HG03571 (cell line): ENCODE measurements at regions not wholly inside any gene's neighbourhood (a gene's known extent, or its start where the extent isn't known, plus 50 kb on each side); places are given as distances from the start of the nearest gene placed in this dataset.

Experiments used
- ATAC-seq: cut with Tn5 transposase; IDR thresholded peaks from one replicate; pipeline ENCODE4 v1.9.1; 2021; ENCODE audit not compliant: unreplicated experiment

DNA sequence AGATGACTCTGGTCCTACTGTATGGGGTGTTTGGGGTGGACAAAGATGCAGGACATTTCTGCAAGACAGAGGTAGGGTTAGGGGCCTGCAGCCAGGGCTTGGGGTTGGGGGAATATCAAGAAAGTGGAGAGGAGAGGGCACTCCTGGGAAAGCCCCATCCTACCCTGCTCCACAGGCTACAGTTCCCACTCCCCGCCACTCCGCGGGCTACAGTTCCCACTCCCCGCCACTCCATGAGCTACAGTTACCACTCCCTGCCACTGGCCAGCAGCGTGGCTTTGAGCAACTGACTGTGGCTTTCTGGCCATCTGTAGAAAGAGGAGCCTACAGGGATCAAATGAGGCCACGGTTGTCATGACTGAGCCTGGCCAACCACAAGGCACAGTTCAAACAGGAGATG, 93.8 kb upstream of the GRIK3 start:
- ATAC-seq = no peak

DNA sequence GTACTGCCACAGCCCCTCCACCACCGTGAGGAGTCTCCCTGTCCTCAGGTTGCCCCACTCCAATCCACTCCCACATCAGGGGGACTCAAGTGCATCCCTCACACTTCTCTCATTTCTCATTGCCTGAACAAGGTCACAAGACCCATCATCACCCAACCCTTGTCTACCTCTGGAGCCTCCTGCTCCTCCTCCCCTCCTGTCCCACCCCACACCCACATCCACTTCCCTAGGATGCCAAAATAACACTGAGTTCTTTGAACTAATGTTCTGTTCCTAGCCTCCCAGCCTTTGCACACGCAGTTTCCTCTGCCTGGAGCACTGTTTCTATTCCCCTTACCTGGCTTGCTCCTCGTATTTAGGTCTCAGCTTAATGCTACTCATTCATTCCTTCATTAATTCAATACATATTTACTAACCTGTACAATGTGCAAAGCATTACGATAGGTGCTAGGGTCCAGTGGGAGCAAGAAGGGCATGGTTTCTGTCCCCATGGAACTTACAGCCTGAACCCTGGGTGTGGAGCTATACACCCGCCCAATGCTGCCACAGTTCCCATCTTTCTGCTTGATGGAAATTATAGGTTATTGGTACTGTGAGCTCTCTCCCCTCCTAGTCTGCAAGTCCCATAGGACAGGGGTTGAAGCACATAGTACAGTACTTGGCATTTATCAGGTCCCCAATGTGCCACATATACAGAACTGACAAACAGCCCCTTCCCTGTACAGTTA, 96.1 kb upstream of the GRIK3 start:
- no peak for ATAC-seq

DNA sequence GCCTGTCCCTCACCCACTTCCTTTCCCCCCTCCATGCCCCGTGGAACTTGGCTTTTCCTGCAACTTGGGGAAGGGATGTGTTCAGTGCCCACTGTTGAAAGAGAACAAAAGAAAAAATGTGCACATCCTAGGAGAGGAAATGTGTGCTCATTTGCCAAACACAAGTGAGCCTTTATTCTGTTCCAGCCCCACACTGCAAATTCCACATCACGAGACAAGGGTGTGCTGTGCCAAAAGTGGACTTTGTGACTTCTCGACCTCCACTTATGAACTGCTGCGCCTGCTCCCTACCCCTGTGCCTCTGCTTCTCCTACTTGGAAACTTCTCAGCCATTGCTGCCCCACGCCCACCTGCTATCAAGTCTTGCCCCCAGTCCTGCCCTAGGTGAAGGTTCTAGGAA, 97.0 kb upstream of the GRIK3 start:
- no peak for ATAC-seq

DNA sequence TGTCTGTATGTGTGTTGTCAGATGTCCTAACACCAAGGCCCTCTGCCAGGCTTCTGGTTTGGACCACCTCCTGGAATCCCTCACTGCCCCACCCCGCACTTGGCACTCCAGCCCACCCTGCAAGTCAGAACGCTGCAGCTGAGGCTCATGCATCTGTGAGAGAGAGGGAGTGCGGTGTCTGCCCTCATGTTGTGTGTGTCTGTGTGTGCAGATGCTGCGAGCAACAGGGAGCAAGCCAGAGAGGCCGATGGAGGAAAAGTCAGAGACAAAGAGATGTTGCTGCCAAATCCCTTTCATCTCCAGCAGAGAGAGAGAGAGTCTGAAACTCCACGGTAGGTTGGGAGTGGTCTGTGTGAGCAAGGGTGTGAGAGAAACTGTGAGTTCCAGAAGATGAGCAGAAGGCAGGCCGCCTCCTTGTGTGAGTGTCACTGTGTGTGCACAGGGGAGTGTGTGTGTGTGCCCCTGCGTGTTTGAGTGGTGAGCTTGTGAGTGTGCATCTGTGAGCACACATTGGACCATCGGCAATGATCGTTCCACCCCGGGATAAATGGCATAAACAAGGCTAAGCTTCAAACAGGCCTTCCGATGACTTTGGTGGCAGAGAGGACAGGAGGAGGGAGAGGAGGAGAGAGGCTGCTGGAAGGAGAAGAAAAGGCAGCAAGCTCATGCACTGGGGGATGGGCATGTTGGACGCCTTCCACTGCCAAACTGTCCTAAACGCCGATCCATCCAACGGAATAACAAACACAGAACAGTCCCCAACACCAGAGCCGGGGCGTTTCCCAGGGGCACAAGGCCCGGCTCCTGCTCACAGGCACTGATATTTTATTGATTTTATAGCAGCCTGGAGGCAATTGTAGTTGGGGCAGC, 99.2 kb upstream of the GRIK3 start:
- no peak for ATAC-seq

GRCh38 chr1:37134599-37134998, 100.3 kb upstream of the GRIK3 start:
- no peak for ATAC-seq

- no peak for ATAC-seq
Observed at GRCh38 chr1:37135032-37135431, 100.7 kb upstream of the GRIK3 start.

DNA sequence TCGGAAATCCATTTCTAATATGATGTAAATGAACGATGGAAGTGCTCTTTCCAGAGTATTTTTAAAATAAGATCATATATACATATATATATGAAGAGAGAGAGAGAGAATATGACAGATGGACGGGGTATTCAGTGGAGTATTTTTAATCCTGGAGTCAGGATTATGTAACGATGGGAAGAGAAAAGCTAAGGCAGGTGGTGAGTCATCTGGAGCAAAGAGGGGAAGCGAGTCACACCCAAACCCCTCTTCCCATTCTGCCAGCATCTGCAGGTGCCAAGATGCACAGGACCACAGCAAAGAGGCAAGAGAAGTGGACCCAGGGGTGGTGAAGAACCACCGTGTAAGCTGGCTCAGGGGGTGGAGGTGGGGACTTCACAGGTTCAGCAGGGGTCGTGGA, 102.7 kb upstream of the GRIK3 start:
- no peak for ATAC-seq

DNA sequence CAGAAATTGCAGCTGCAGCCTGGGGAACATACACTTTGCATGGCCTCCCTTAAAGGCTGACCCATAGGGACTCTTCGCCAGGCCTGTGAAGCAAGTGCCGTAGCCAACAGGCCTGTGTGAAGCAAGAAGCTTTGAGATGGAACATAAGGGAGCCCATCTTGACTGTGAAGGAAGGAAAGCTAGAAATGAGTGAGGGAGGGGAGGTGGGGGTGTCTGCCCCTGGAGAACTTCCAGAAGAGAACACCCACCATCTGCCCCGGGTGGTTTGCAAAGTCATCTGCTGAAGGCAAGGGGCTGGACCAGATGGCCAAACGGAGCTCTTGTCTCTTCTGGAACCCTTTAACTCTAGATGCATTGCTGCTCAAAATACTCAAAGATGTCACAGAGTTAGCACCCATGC, 103.3 kb upstream of the GRIK3 start:
- ATAC-seq = no peak

- no peak for ATAC-seq
Observed at GRCh38 chr1:37143800-37144199, 109.5 kb upstream of the GRIK3 start.

DNA sequence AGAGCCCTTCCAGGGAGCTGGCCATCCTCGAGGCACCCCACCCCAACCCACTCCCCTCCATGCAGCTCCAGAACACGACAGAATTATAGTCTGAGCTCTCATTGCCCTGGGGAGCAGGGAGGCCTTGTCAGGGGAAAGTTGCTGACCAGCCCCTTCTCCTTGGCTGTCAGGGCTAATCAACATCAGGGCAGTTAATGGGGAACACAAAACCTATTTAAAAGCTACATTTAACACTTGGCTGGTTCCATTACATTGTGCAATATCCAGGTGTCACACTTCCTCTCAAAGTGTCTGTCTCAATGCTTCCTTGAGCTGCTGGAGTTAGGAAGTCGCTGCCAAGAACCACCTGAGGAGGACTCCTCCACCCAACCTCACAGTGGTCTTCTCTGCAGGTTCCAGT, 111.8 kb upstream of the GRIK3 start:
- ATAC-seq = no peak

DNA sequence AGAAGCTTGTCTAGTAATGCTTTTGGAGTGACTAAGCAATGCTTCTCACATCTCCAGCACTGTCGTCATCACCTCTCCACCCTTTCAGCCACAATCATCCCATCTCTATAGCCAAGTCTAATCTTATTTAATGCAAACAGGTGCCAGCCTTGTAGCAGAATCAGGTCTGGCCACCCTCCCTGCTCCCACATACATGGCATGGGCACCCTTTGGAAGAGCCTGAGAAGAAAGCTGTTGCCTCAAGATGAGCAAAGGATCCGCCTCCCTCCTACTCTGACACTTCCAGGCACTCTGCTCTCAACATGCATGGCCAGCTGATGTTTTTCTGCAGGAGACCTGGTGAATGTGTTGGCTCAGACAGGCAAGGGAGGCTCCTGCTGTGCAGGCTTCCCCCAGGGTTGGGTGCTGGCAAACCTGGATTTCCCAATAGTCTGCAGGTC, 113.1 kb upstream of the GRIK3 start:
- no peak for ATAC-seq

DNA sequence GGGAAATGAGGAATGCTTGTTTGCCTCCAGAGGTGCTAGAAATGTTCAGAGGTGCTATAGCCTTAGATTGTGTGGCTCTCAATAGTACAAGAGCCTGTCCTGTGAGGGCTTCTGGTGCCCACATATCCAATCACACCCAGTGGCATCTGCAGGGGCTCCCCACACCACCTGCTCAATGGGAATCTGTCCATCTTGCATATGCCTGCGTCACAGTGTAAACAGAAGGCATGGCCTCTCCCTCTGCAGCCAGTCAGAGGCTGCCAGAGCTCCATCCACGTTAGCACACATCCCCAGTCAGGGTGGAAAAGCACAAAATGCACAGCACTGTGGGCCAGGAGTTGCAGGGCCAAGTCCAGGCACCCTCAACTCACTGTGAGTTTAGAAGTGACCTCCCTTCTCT, 113.6 kb upstream of the GRIK3 start:
- ATAC-seq = no peak

DNA sequence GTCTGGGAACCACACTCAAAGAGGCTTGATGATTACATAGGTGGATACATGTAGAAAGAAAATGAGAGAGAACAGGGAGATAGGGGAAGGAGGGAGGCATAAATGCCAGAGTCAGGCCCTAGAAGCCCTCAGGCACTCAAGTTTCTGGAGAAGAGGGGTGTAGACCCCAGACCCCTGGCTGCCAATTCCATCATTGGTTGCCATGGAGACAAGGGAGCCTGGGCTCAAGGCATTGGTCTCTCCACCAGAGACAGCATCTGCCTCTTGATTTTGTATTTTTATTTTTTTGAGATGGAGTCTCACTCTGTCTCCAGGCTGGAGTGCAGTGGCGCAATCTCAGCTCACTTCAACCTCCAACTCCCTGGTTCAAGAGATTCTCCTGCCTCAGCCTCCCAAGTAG, 114.3 kb upstream of the GRIK3 start:
- no peak for ATAC-seq

DNA sequence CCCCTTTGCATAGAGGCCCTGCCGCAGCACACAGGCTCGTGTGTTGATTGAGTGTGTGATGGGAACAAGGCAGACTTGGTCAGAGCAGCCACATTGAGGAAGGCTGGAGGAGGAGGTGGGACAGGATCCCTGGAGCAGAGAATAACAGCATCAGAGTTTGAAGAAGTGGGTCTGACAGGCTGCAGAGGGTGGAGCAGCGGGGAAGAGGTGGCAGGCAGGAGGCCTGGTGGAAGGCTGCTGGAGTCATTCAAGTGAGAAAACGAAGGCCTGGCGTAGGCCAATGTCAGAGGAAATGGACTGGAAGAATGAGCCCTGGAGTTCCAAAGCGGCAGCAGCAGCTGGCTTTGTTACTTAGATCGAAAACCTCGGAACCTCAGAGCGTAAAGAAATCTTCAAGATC, 115.0 kb upstream of the GRIK3 start:
- ATAC-seq = no peak

- ATAC-seq = no peak
Observed at GRCh38 chr1:37150986-37151385, 116.7 kb upstream of the GRIK3 start.

DNA sequence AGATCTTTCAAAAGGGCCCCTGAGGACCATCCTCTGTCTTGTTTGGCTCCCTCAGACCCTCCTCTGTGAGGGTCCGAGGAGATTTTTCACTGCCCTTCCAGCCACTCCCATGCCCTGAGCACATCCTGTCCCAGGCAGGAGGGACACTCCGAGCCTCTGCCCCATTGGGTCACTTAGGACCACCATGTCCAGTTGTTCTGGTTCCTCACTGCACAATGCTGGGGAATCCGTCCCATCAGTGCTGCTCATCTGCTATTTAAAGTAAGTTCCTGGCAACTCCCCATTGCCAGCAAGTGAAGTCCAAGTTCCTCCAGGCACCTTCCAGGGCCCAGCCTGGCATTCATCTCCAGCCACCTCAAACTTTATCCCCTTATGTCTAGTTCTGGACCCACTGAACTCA, 117.5 kb upstream of the GRIK3 start:
- no peak for ATAC-seq

GRCh38 chr1:37152491-37152890, 118.2 kb upstream of the GRIK3 start:
- no peak for ATAC-seq

DNA sequence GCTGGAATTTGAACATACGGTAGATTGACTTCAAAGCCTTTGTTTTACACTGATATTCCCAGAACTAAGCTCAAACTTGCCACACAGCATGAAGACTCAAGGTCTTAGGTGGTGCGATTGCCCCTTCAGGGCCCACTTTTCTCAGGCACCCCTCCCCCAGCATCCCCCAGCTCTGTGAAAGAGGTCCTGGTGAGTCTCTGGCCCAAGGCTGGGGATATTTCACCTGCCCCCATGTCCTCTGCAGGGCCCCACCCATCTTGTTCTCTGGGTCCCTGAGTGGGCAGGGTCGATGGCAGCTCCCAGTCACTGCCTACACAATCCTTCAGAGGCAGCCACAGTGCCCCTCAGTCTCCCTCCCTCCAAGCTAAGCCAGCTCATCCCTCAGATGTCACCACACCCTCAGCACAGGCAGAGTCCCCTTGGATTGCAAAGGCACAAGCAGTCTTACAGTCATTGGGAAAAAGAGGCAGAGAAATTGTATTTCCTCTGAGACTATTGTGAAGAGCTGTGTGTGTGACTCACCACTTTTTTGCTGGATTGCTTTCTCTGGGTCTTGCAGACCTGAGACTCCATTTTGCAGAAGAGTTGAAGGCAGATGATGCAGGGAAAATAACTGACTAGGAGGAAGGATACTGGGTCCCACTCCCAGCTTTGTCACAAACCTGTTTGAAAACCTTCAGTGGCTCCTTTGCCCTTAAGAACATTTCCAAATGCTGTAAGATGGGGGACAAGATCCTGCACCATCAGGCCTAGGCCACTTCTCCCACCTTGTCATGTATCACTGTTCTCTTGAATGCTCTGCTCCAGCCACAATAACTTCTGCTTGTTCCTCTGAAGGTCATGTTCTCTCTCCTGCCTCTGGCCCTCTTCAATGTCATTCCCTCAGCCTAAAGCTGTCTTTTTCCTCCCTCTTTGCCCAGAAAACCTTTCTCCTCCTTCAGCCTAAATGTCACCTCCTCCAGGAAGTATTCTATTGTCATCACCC, 119.1 kb upstream of the GRIK3 start:
- ATAC-seq = no peak

DNA sequence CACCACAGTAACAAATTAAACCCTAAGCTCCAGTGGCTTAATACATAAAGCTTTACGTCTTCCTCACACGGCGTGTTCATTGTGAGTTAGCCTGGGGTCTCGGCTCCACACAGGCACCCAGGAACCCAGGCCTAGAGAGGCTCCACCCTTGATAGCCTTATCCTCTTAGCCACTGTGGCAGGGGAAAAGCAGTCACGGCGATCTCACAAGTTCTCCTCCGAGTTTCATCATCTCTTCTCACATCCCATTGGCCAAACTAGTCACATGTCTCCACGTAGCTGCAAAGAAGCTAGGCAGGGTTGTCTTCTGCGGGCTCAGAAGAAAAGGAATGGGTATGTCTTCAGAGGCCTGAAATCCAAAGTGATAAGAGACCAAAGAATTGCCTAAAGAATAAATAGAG, 122.3 kb upstream of the GRIK3 start:
- ATAC-seq = no peak

DNA sequence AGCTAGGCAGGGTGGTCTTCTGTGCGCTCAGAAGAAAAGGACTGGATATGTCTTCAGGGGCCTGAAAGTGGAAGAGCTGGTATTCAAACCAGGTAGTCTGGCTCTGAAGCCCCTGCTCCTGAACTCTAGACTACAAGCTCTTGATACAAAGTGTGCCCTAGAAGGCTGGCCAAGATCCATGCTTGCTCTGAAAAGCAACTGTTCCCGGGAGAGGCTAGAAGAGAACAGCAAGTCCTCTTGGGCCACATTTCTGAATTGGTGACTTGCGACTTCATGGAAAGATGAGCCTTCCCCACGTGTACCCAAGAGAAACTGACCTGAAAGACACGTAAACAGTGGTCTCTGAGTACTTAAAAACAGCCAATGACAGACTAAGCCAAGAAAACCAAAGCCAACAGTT, 123.3 kb upstream of the GRIK3 start:
- no peak for ATAC-seq

GRCh38 chr1:37158113-37158749, 123.9 kb upstream of the GRIK3 start:
- no peak for ATAC-seq
